ENCODE measurements at regions not wholly inside any gene's neighbourhood (a gene's known extent, or its start where the extent isn't known, plus 50 kb on each side); places are given as distances from the start of the nearest gene placed in this dataset.

DNA sequence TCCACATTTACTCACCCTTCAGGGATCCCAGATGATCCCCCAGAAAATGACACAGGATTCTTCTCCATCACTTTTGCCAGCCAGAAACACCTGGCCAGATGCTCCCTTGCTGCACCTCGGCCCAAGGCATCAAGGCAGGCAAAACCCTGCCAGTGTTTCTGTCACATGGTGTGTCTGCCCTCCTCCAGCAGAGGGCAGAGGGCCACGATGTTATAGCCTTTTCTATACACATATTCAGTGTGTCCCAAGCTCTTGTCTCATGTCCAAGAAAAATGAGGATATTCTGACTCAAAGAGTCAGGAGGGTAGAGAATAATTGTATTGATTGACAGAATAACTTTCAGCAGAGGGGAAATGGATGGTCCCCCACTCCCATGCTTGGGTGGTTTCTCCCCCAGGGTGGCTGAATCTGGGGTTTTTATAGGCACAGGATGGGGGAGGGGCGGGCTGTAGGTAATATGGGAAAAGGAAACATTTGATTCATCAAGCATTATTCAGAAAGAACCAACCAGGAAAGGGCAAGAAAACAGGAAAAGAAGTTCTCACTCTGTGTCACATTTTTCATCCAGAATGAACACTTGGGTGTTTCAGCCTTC, 933.9 kb downstream of the TRIB2 start:
- Histone ChIP-seq H3K9me3 (peaks cover 0 to 27% (median 8%) of the 10 kb centered on the region in 12 donors), H3K36me3 (no peaks in the 10 kb centered on the region), H3K27me3 (no peaks in the 10 kb centered on the region), H3K4me3 (no peak overlapping the region), H3K4me1 (no peaks in the 10 kb centered on the region), H3K27ac (no peak overlapping the region)
- TF ChIP-seq, protein P1, sequence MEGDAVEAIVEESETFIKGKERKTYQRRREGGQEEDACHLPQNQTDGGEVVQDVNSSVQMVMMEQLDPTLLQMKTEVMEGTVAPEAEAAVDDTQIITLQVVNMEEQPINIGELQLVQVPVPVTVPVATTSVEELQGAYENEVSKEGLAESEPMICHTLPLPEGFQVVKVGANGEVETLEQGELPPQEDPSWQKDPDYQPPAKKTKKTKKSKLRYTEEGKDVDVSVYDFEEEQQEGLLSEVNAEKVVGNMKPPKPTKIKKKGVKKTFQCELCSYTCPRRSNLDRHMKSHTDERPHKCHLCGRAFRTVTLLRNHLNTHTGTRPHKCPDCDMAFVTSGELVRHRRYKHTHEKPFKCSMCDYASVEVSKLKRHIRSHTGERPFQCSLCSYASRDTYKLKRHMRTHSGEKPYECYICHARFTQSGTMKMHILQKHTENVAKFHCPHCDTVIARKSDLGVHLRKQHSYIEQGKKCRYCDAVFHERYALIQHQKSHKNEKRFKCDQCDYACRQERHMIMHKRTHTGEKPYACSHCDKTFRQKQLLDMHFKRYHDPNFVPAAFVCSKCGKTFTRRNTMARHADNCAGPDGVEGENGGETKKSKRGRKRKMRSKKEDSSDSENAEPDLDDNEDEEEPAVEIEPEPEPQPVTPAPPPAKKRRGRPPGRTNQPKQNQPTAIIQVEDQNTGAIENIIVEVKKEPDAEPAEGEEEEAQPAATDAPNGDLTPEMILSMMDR (IDR thresholded peaks at IDR 0.05): no peak
- ATAC-seq (no peak), DNase-seq (no peak)
- 44 to 60% (median 52%) methylated on average over 2 to 3 of the region's 3 CpGs for WGBS, 4 donors
- intact Hi-C loops (cut with DNase I): no loop called here

DNA sequence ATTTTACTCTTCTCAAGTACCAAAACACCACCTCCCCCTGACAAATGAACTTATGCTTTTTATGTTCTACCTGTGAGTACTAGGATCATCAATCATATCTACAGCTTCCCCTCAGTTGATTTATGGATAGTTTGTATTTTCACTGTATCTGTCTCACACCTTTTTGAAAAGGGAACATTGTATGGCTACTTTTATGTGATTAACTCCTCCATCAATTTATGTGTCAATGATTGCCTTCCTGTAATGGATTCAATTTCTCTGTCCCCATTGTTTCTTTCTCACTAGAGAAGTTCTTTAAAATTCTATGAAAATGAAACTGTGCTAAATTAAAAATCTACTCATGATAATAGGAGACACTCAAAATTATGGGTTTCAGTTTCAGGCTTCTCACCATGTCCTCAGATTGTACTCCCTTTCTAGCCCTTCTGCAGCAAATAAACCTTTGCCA, 935.0 kb downstream of the TRIB2 start:
- no peaks in the 10 kb centered on the region for H3K4me1 ChIP-seq
- H3K4me3 ChIP-seq: no peak overlapping the region
- H3K27ac ChIP-seq: no peak overlapping the region
- DNase-seq (no peak), ATAC-seq (no peak)
- no peaks in the 10 kb centered on the region for H3K27me3 ChIP-seq
- TF ChIP-seq, protein P1 (IDR thresholded peaks at IDR 0.05): no peak
- no peak for TF ChIP-seq POLR2A (IDR thresholded peaks at IDR 0.05)
- H3K9me3 ChIP-seq: peaks cover 0 to 23% (median 2%) of the 10 kb centered on the region in 12 donors
- H3K36me3 ChIP-seq: no peaks in the 10 kb centered on the region
- intact Hi-C loops (cut with DNase I): no loop called here

DNA sequence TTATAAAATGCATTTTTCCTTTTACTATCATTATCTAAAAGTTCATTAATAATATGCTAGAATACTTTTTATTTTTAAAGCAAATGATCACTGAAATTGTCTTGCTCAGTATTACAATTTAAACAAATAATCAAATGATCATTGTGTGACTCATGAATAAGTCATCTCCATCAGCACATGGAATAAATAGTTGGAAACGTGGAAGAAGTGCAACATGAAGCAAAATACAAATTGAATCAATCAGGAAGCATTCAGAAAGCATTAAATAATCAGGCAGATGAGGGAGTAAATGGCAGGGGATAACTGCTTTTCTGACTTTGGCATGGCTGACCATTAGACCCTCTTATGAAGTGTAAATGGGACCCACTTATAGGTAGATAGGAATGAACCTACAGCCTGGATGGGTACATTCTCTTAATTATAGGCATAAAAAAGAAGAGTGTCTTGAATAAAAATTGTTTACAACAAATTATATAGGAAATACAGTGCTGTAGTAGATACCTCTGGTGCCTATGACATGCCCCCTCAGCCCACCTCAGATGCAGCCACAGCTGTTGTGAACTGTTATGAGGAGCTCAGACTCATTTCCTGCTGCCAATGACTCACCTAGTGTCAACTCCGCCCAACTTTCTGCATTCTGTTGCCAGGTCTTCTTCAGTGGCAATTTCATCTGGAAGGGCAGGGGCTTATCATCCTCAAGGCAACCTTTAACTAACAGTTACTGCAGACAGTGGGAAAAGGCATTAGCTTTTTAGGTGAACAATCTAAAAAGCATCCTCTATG, 936.0 kb downstream of the TRIB2 start:
- no peak overlapping the region for H3K4me3 ChIP-seq
- H3K27me3 ChIP-seq: no peaks in the 10 kb centered on the region
- ATAC-seq: no peak
- no peak for TF ChIP-seq POLR2A (IDR thresholded peaks at IDR 0.05)
- TF ChIP-seq, protein P1 (IDR thresholded peaks at IDR 0.05): no peak
- DNase-seq: no peak
- no peak overlapping the region for H3K27ac ChIP-seq
- 44 to 58% (median 53%) methylated on average over 2 of the region's 2 CpGs for WGBS, 4 donors
- H3K9me3 ChIP-seq: peaks cover 0 to 20% (median 2%) of the 10 kb centered on the region in 12 donors
- intact Hi-C loops (cut with DNase I): no loop called here
- H3K4me1 ChIP-seq: no peaks in the 10 kb centered on the region
- no peaks in the 10 kb centered on the region for H3K36me3 ChIP-seq

DNA sequence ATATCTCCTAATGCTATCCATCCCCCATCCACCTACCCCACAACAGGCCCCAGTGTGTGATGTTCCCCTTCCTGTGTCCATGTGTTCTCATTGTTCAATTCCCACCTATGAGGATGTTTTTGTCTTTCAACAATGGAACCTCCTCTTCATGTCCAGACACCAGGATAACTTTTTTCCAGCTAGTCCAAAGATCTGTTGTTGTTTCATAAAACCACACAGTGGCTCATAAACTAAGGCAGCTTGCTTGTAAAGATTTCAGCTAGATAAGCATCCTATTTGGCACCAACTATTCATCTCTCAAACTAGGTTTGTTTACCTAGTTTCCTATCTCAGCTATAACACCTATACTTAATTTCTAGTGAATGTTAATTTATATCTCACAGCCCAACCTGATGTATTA, 937.7 kb downstream of the TRIB2 start:
- no peaks in the 10 kb centered on the region for H3K36me3 ChIP-seq
- peaks cover 0 to 18% (median 2%) of the 10 kb centered on the region in 12 donors for H3K9me3 ChIP-seq
- DNase-seq (no peak), ATAC-seq (no peak)
- no peaks in the 10 kb centered on the region for H3K27me3 ChIP-seq
- intact Hi-C loops (cut with DNase I): no loop called here
- TF ChIP-seq, protein P1 (IDR thresholded peaks at IDR 0.05): no peak
- TF ChIP-seq POLR2A (IDR thresholded peaks at IDR 0.05): no peak
- H3K27ac ChIP-seq: no peak overlapping the region
- no peak overlapping the region for H3K4me3 ChIP-seq
- H3K4me1 ChIP-seq: no peaks in the 10 kb centered on the region

Data from heart left ventricle (tissue), 16 donors.